ENCODE measurements at regions not wholly inside any gene's neighbourhood (a gene's known extent, or its start where the extent isn't known, plus 50 kb on each side); places are given as distances from the start of the nearest gene placed in this dataset.

GRCh38 chr4:59409647-59410046 lies 1790.5 kb upstream of the ADGRL3 start:
- TF ChIP-seq, protein P1, sequence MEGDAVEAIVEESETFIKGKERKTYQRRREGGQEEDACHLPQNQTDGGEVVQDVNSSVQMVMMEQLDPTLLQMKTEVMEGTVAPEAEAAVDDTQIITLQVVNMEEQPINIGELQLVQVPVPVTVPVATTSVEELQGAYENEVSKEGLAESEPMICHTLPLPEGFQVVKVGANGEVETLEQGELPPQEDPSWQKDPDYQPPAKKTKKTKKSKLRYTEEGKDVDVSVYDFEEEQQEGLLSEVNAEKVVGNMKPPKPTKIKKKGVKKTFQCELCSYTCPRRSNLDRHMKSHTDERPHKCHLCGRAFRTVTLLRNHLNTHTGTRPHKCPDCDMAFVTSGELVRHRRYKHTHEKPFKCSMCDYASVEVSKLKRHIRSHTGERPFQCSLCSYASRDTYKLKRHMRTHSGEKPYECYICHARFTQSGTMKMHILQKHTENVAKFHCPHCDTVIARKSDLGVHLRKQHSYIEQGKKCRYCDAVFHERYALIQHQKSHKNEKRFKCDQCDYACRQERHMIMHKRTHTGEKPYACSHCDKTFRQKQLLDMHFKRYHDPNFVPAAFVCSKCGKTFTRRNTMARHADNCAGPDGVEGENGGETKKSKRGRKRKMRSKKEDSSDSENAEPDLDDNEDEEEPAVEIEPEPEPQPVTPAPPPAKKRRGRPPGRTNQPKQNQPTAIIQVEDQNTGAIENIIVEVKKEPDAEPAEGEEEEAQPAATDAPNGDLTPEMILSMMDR (IDR thresholded peaks at IDR 0.05; ENCODE audit: extremely low read depth in 1 of 2, insufficient read depth in 1 of 2, low read depth in 1 of 2, low read length in 2 of 2): no peak
- TF ChIP-seq POLR2A (IDR thresholded peaks at IDR 0.05; ENCODE audit: low read depth, low read length) (no peak), JUN (IDR thresholded peaks at IDR 0.05; ENCODE audit: borderline replicate concordance, insufficient read depth, insufficient read length, low read depth) (no peak)
